H9 (cell line): ENCODE measurements at regions not wholly inside any gene's neighbourhood (a gene's known extent, or its start where the extent isn't known, plus 50 kb on each side); places are given as distances from the start of the nearest gene placed in this dataset.
"Not testable (repeated sequence)": the region's sequence is repeated elsewhere in the genome, so short reads cannot be mapped to it uniquely, and the experiment has no call there.

Experiments
- DNase-seq: peaks from one replicate; pipeline ENCODE4 v3.0.0-alpha.2; 2017
- H2AFZ ChIP-seq: one replicate; pipeline ENCODE4 v1.6.1; 2013; ENCODE audit warnings: mild to moderate bottlenecking, low read length, control low read depth, moderate library complexity
- H2AK5ac ChIP-seq: 2 replicates; pipeline ENCODE4 v1.6.1; 2013; ENCODE audit warnings: low read length, control low read depth, mixed read lengths; ENCODE audit not compliant: insufficient read length
- H2BK120ac ChIP-seq: one replicate; pipeline ENCODE4 v1.6.1; 2013; ENCODE audit warnings: low read depth, mild to moderate bottlenecking, low read length, control low read depth, inconsistent platforms; ENCODE audit not compliant: poor library complexity, severe bottlenecking
- H2BK12ac ChIP-seq: 2 replicates; pipeline ENCODE4 v1.6.1; 2013; ENCODE audit warnings: low read length, control low read depth, mixed read lengths, low read depth; ENCODE audit not compliant: insufficient read length
- H2BK15ac ChIP-seq: 2 replicates; pipeline ENCODE4 v1.6.1; 2013; ENCODE audit warnings: low read depth, low read length, control low read depth
- H2BK20ac ChIP-seq: one replicate; pipeline ENCODE4 v1.6.1; 2013; ENCODE audit warnings: low read depth, mild to moderate bottlenecking, low read length, control low read depth, inconsistent platforms; ENCODE audit not compliant: poor library complexity, severe bottlenecking
- H2BK5ac ChIP-seq: 2 replicates; pipeline ENCODE4 v1.6.1; 2013; ENCODE audit warnings: low read length, control low read depth, mixed read lengths; ENCODE audit not compliant: insufficient read length
- H3K14ac ChIP-seq: 2 replicates; pipeline ENCODE4 v1.6.1; 2013; ENCODE audit warnings: low read length, control low read depth; ENCODE audit not compliant: insufficient read depth
- H3K18ac ChIP-seq: 2 replicates; pipeline ENCODE4 v1.6.1; 2013; ENCODE audit warnings: low read depth, mild to moderate bottlenecking, mixed read lengths, low read length, control low read depth; ENCODE audit not compliant: insufficient read length
- H3K23ac ChIP-seq: 2 replicates; pipeline ENCODE4 v1.6.1; 2013; ENCODE audit warnings: low read length, control low read depth, mixed read lengths, low read depth; ENCODE audit not compliant: insufficient read length
- H3K23me2 ChIP-seq: 2 replicates; pipeline ENCODE4 v1.6.1; 2013; ENCODE audit warnings: low read depth, mild to moderate bottlenecking, mixed read lengths, low read length, control low read depth; ENCODE audit not compliant: insufficient read length, poor library complexity, severe bottlenecking
- H3K27ac ChIP-seq: 2 replicates; pipeline ENCODE4 v1.5.1; 2013; ENCODE audit warnings: low read length, control low read depth, mixed read lengths, low read depth; ENCODE audit not compliant: insufficient read length
- H3K27me3 ChIP-seq: 2 replicates; pipeline ENCODE4 v1.6.1; 2013; ENCODE audit warnings: low read length, control low read depth, inconsistent platforms; ENCODE audit not compliant: insufficient read depth
- H3K4ac ChIP-seq: 2 replicates; pipeline ENCODE4 v1.6.1; 2013; ENCODE audit warnings: low read depth, mild to moderate bottlenecking, control low read depth, inconsistent platforms, low read length, moderate library complexity
- H3K4me1 ChIP-seq: 2 replicates; pipeline ENCODE4 v1.6.1; 2013; ENCODE audit warnings: low read length, control low read depth, inconsistent platforms; ENCODE audit not compliant: insufficient read depth
- H3K4me2 ChIP-seq: 2 replicates; pipeline ENCODE4 v1.6.1; 2013; ENCODE audit warnings: low read length, control low read depth, mixed read lengths; ENCODE audit not compliant: insufficient read length, insufficient read depth
- H3K56ac ChIP-seq: 2 replicates; pipeline ENCODE4 v1.6.1; 2013; ENCODE audit warnings: low read depth, mild to moderate bottlenecking, mixed read lengths, low read length, control low read depth; ENCODE audit not compliant: insufficient read length
- H3K79me1 ChIP-seq: 2 replicates; pipeline ENCODE4 v1.6.1; 2013; ENCODE audit warnings: low read depth, mild to moderate bottlenecking, moderate library complexity, low read length, control low read depth, inconsistent platforms; ENCODE audit not compliant: insufficient read depth, poor library complexity, severe bottlenecking
- H3K79me2 ChIP-seq: 2 replicates; pipeline ENCODE4 v1.6.1; 2013; ENCODE audit warnings: low read length, control low read depth, inconsistent platforms; ENCODE audit not compliant: insufficient read depth
- H3K9ac ChIP-seq: 2 replicates; pipeline ENCODE4 v1.6.1; 2013; ENCODE audit warnings: low read length, control low read depth, mixed read lengths; ENCODE audit not compliant: insufficient read length; ENCODE audit errors: extremely low read depth
- H3K9me3 ChIP-seq: one replicate; pipeline ENCODE4 v1.6.1; 2013; ENCODE audit warnings: low read depth, low read length, inconsistent platforms; ENCODE audit not compliant: control insufficient read depth
- H3T11ph ChIP-seq: one replicate; pipeline ENCODE4 v1.6.1; 2013; ENCODE audit warnings: mild to moderate bottlenecking, low read length, control low read depth, inconsistent platforms
- H4K20me1 ChIP-seq: one replicate; pipeline ENCODE4 v1.6.1; 2013; ENCODE audit not compliant: control insufficient read depth, insufficient read length, insufficient read depth
- H4K5ac ChIP-seq: 2 replicates; pipeline ENCODE4 v1.6.1; 2013; ENCODE audit warnings: low read depth, mild to moderate bottlenecking, mixed read lengths, low read length, control low read depth; ENCODE audit not compliant: insufficient read length
- H4K8ac ChIP-seq: replicated peaks from 2 replicates; pipeline ENCODE4 v1.6.1; 2013; ENCODE audit warnings: low read length, control low read depth, mixed read lengths, low read depth; ENCODE audit not compliant: insufficient read length
- H4K91ac ChIP-seq: 2 replicates; pipeline ENCODE4 v1.6.1; 2013; ENCODE audit warnings: low read depth, mild to moderate bottlenecking, moderate library complexity, mixed read lengths, low read length, control low read depth; ENCODE audit not compliant: insufficient read length
- H3K27ac Mint-ChIP-seq, 3 experiments: 2 replicates in 2 of 3; 3 replicates in 1 of 3; pipeline ENCODE4 v1.8.0; 2020 to 2021; ENCODE audit warnings: mixed read lengths in 3 of 3, mild to moderate bottlenecking in 1 of 3, moderate library complexity in 1 of 3
- H3K27me3 Mint-ChIP-seq: 2 replicates; pipeline ENCODE4 v1.8.0; 2021; ENCODE audit warnings: low read depth, mild to moderate bottlenecking, moderate library complexity, mixed read lengths
- H3K36me3 Mint-ChIP-seq, 3 experiments: 2 replicates in 2 of 3; 3 replicates in 1 of 3; pipeline ENCODE4 v1.8.0; 2020 to 2021; ENCODE audit warnings: low read depth in 3 of 3, mixed read lengths in 3 of 3; ENCODE audit not compliant: insufficient read depth in 1 of 3
- H3K4me1 Mint-ChIP-seq, 2 experiments: 2 replicates each; pipeline ENCODE4 v1.8.0; 2020; ENCODE audit warnings: mixed read lengths in 2 of 2
- H3K4me3 Mint-ChIP-seq, 2 experiments: 2 replicates in 1 of 2; 3 replicates in 1 of 2; pipeline ENCODE4 v1.8.0; 2020 to 2021; ENCODE audit warnings: mild to moderate bottlenecking in 2 of 2, mixed read lengths in 2 of 2, moderate library complexity in 1 of 2
- H3K9me3 Mint-ChIP-seq, 2 experiments: 2 replicates in 1 of 2; 3 replicates in 1 of 2; pipeline ENCODE4 v1.8.0; 2020; ENCODE audit warnings: mild to moderate bottlenecking in 2 of 2, mixed read lengths in 2 of 2, moderate library complexity in 1 of 2
- WGBS: extraction: QIAGEN DNeasy Blood & Tissue Kit; methylation state at CpG from one replicate; pipeline ENCODE4 v1.1.7; 2013; ENCODE audit warnings: missing lambda C conversion rate, low lambda C conversion rate, mixed read lengths; ENCODE audit not compliant: insufficient read length; ENCODE audit errors: extremely low coverage; 5-methylcytosine and 5-hydroxymethylcytosine counted together

DNA sequence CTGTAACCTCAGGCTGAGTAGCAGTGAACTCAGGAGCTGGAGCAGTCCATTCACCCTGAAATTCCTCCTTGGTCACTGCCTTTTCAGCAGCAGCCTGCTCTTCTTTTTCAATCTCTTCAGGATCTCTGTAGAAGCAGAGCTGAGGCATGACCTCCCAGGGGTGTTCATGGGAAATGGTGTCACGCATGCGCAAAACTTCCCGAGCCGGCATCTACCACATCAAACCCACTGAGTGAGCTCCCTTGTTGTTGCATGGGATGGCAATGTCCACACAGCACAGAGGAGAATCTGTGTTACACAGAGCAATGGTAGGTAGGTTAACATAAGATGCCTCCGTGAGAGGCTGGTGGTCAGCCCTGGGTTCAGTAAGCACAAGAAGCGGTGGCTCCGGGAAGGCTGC is 355.8 kb upstream of the PSMD7 start:
- not testable (repeated sequence) for H4K20me1 ChIP-seq, H3K9me3 ChIP-seq, H2BK20ac ChIP-seq, H3K27ac Mint-ChIP-seq, H3K23ac ChIP-seq, H2BK5ac ChIP-seq, H4K5ac ChIP-seq, H2AFZ ChIP-seq, H3K27ac ChIP-seq, H4K8ac ChIP-seq, H3K4ac ChIP-seq, H3K56ac ChIP-seq, H3K18ac ChIP-seq, H3K79me2 ChIP-seq, H3K4me2 ChIP-seq, H4K91ac ChIP-seq, H3K4me1 ChIP-seq, H3K27me3 Mint-ChIP-seq, H2BK12ac ChIP-seq, H3K9me3 Mint-ChIP-seq, H3T11ph ChIP-seq, H3K4me3 Mint-ChIP-seq, H3K79me1 ChIP-seq, H3K23me2 ChIP-seq, H3K14ac ChIP-seq, DNase-seq, H3K27me3 ChIP-seq, H2BK120ac ChIP-seq, H2AK5ac ChIP-seq, H2BK15ac ChIP-seq, H3K36me3 Mint-ChIP-seq, H3K9ac ChIP-seq
- WGBS = no CpG with 5 or more reads among the region's 7 CpGs
- H3K4me1 Mint-ChIP-seq = peaks cover 3 to 11% of the 10 kb centered on the region in 2 experiments; a peak in 3 of 4 replicates
